Spleen (tissue), 7 donors: ENCODE measurements at regions not wholly inside any gene's neighbourhood (a gene's known extent, or its start where the extent isn't known, plus 50 kb on each side); places are given as distances from the start of the nearest gene placed in this dataset.

Experiments
- POLR2A ChIP-seq, 3 donors: fragments of 450-650 bp; IDR thresholded peaks; one replicate each; pipeline ENCODE4 v1.5.1; 2017; ENCODE audit warnings: antibody characterized with exemption in 3 of 3, mild to moderate bottlenecking in 1 of 3
- POLR2AphosphoS5 ChIP-seq, 3 donors: sonication (generic); formaldehyde crosslinking; IDR thresholded peaks; one replicate each; pipeline ENCODE4 v1.5.1; 2017; ENCODE audit warnings: antibody characterized with exemption in 3 of 3
- TF ChIP-seq, protein P1 (sequence below), 11 experiments: fragments of 200-600 bp in 7 of 11; fragments of 450-650 bp in 4 of 11; sonication (generic) in 4 of 11; IDR thresholded peaks in 8 of 11; conservative IDR thresholded peaks in 3 of 11; 1 replicate in 7 of 11; 2 replicates in 4 of 11; pipeline versions ENCODE4 v1.4.0 to v1.8.0; 2016 to 2021; ENCODE audit warnings: antibody characterized with exemption in 11 of 11, inconsistent platforms in 4 of 11, mild to moderate bottlenecking in 1 of 11
- donor health status: DM: no; HTN: no; CAD: no; lungs with moderate emphysema.
- donor health status: DM: no; HTN: no; CAD: no.
- donor health status: DM: no; HTN: no; CAD: no.

DNA sequence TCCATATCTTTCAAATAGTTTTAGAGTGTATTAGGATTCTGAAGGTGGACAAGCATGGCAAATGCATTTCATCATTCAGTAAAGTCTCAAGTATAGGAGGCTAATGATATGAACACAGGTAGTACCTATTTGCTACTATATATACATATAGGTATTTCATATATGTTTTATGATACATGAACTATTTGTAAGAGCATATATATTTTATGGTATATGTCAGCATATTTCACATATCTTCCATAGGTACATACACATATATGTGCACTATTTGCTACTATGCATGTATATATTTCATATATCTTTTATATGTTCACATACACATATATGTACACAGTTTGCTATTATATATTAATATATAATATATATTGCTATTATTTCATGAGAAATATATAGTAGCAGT is 1291.7 kb upstream of the MIR17HG start:
- TF ChIP-seq POLR2A (IDR thresholded peaks at IDR 0.05) (no peak), POLR2AphosphoS5 (IDR thresholded peaks at IDR 0.05) (no peak)
- TF ChIP-seq, protein P1, sequence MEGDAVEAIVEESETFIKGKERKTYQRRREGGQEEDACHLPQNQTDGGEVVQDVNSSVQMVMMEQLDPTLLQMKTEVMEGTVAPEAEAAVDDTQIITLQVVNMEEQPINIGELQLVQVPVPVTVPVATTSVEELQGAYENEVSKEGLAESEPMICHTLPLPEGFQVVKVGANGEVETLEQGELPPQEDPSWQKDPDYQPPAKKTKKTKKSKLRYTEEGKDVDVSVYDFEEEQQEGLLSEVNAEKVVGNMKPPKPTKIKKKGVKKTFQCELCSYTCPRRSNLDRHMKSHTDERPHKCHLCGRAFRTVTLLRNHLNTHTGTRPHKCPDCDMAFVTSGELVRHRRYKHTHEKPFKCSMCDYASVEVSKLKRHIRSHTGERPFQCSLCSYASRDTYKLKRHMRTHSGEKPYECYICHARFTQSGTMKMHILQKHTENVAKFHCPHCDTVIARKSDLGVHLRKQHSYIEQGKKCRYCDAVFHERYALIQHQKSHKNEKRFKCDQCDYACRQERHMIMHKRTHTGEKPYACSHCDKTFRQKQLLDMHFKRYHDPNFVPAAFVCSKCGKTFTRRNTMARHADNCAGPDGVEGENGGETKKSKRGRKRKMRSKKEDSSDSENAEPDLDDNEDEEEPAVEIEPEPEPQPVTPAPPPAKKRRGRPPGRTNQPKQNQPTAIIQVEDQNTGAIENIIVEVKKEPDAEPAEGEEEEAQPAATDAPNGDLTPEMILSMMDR (IDR thresholded peaks at IDR 0.05 in 8 of 11, conservative IDR thresholded peaks at IDR 0.05 in 3 of 11), result no peak
